ENCODE measurements at regions not wholly inside any gene's neighbourhood (a gene's known extent, or its start where the extent isn't known, plus 50 kb on each side); places are given as distances from the start of the nearest gene placed in this dataset.
A peak's percentile ranks its signal among the peaks of the same experiment; 100 is the strongest.
"Not testable (repeated sequence)": the region's sequence is repeated elsewhere in the genome, so short reads cannot be mapped to it uniquely, and the experiment has no call there.

DNA sequence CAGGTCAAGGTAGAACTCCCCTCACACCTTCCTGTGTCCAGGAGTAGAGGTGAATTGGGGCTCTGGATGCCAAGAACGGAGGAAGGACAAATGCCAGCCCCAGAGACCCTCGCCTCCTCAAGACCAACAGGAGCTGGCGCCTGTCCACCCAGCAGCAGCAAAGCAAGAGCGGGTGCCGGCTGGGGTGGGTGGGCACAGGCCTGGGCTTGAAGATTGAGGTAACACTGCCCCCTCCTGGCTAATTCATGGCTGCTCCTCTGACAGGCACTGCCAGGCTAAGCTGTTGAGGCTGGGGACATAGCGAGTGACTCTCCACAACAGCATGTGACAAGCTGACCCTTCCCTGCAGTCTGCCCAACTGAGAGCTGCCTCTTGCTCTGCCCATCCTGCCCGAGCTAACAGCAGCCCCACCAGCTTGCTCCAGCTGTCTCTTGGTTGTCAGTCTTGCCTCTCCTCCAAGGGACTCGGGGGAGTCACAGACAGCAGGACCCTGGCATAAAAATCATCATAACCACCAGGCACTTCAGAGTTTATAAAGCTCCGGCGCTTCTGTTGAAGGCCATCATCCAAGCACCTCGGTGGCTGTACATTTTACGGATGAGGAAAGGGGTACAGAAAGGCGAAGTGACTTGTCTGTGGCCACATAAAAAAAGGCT lies 202.3 kb downstream of the TBC1D2B start:
- H3K36me3 ChIP-seq; H3K27me3 ChIP-seq; DNase-seq (ENCODE audit: low spot score); H3K27ac ChIP-seq; H3K4me1 ChIP-seq; H3K4me3 ChIP-seq; H3K9me3 ChIP-seq: not testable (repeated sequence)
- TF ChIP-seq, protein P1, sequence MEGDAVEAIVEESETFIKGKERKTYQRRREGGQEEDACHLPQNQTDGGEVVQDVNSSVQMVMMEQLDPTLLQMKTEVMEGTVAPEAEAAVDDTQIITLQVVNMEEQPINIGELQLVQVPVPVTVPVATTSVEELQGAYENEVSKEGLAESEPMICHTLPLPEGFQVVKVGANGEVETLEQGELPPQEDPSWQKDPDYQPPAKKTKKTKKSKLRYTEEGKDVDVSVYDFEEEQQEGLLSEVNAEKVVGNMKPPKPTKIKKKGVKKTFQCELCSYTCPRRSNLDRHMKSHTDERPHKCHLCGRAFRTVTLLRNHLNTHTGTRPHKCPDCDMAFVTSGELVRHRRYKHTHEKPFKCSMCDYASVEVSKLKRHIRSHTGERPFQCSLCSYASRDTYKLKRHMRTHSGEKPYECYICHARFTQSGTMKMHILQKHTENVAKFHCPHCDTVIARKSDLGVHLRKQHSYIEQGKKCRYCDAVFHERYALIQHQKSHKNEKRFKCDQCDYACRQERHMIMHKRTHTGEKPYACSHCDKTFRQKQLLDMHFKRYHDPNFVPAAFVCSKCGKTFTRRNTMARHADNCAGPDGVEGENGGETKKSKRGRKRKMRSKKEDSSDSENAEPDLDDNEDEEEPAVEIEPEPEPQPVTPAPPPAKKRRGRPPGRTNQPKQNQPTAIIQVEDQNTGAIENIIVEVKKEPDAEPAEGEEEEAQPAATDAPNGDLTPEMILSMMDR (IDR thresholded peaks at IDR 0.05) = peak; percentile 41 to 64

DNA sequence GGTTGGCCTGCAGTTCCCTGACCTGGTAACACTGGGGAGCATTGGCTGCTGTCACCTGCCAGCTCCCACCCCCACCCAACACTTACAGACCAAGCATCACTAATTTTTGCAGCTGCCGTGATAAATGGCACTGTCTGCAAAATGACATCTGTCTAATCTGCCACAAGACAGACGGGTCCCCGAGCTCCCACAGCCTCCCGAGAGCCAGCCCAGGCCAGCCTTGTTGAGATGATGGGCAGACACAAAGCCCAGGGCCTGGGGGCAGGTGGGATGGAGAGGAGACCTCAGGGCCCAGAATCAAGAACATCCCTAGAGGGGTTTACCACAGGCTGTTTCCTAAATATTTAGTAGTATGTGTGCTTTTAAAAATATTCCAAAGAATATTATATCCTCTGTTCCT lies 203.4 kb downstream of the TBC1D2B start:
- TF ChIP-seq, protein P1 (IDR thresholded peaks at IDR 0.05) = no peak
- Histone ChIP-seq H3K9me3 (no peaks in the 10 kb centered on the region), H3K27ac (no peak overlapping the region), H3K4me1 (peaks cover 0 to 5% of the 10 kb centered on the region in 2 donors), H3K4me3 (no peak overlapping the region), H3K27me3 (no peaks in the 10 kb centered on the region), H3K36me3 (no peaks in the 10 kb centered on the region)
- no peak for DNase-seq (ENCODE audit: low spot score)

DNA sequence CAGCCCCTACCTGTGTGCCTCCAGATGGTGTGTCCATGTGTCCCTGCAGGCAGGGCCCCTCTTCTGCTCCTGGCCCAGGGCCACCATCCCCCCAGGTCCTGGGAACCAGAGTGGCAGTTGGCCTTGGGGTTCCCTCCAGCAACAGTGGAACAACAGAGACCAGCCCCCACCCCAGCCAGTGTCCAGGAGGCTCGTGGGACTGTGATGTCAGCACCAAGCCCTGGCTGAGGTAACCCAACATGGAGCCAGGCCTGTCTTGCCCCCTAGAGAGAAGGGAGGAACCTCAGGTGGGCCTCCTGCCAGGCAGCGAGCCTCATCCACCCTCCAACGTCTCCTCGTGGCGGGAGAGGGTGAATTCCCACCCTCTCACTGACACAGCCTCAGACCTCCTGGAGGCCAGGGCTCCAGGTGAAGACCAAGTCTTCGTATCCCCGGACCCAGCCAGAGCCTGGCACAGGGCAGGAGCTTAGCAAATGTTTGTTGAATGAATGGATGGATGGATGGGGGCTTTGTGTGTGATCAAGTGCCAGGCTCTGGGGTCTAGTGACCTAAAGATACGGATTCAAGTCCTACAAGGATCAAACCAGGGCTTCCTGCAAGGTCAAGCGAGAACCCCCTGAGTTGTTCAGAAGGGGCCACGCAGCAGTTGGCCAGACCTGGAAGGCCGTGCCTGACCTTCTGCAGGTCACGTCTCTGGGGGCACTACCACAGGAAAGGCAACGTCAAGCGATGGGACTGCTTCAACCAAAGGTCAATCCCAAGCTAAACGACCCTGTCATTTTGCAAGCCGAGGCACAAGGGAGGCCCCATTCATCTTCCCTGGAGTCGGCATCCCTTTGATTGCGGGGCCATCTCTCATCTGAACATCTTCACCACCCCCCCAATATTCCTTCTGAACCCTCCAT lies 204.7 kb downstream of the TBC1D2B start:
- H3K36me3 ChIP-seq; H3K27me3 ChIP-seq; DNase-seq (ENCODE audit: low spot score); H3K27ac ChIP-seq; H3K4me3 ChIP-seq; H3K9me3 ChIP-seq; H3K4me1 ChIP-seq: not testable (repeated sequence)

DNA sequence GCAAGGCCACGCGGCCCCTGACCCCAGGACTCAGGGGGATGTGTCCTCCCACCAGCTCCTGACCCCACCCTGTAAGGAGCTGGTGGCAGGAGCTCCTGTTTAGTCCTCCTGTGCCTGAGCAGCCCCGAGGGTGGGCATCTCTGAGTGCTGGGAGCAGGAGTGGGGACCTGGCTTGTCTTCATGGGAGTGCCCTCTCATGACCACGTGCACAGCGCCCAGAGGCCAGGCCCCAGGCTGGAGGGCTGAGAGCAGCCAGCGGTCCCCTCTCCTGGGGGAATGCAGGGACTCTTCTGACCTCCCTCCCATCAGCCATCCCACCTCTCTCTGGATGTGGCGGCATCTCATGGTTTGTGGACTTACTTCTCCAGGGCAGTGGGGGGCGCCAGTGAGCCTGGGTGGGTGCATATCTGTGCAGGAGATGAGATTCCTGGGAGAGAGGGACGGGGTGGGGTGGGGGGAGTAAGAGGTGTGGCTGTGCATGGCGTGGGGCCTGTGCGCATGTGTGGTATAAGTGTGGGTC lies 205.6 kb downstream of the TBC1D2B start:
- TF ChIP-seq, protein P1 (IDR thresholded peaks at IDR 0.05) = no peak

DNA sequence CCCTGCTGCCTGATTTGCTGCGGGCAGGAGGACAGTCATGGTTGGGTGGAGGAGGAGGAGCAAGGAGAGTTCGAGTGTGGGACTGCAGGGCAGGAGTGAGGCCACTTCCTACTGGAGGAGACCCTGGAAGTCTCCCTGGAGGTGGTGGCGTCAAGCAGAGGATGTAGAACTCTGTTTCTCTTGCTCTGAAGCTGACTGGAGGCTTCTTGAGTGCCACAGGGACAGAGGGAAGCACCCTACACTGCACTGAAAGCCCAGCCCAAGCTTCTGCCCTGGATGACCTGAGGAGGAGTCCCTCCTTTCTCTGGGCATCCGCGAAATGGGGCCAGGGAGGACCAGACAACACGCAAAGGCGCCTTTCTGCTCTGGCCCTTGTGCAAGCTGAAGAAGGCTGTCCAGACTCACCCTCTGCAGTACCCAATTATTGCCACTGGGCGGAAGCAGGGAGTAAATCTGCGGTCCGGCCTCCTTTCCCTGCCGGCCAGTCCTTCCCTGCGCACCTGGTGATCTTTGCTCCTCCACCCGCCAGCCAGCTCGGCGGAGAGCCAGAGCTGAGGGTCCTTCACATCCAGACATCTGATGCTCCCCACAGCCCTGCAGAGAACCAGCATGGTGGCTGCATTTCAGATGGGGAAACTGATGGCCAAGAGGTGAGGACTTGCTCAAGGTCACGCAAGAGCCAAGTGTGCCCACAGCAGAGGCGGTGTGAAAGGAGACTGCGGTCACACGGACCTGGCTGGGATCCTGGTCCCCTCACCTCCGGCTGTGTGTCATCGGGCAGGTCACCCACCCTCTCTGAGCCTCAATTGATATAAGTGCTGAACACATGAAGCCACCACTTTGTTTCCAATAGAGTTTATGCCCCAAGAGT lies 207.1 kb downstream of the TBC1D2B start:
- peaks cover 0 to 5% of the 10 kb centered on the region in 2 donors for H3K4me1 ChIP-seq
- no peaks in the 10 kb centered on the region for H3K27me3 ChIP-seq
- no peaks in the 10 kb centered on the region for H3K36me3 ChIP-seq
- H3K27ac ChIP-seq = no peak overlapping the region
- H3K4me3 ChIP-seq = no peak overlapping the region
- TF ChIP-seq, protein P1 (IDR thresholded peaks at IDR 0.05) = peak; percentile 89 to 90
- peak; percentile 63 for DNase-seq (ENCODE audit: low spot score)
- no peaks in the 10 kb centered on the region for H3K9me3 ChIP-seq

More for the DNA sequence above, 205.6 kb downstream of the TBC1D2B start:
- Histone ChIP-seq H3K27ac (no peak overlapping the region), H3K27me3 (no peaks in the 10 kb centered on the region), H3K36me3 (no peaks in the 10 kb centered on the region), H3K9me3 (no peaks in the 10 kb centered on the region), H3K4me1 (peaks cover 0 to 5% of the 10 kb centered on the region in 2 donors), H3K4me3 (no peak overlapping the region)
- DNase-seq (ENCODE audit: low spot score) = no peak
